ENCODE measurements at regions not wholly inside any gene's neighbourhood (a gene's known extent, or its start where the extent isn't known, plus 50 kb on each side); places are given as distances from the start of the nearest gene placed in this dataset.

- Histone ChIP-seq H3K27ac (ENCODE audit: low read depth in 1 of 2, low read length in 2 of 2) (no peak overlapping the region), H3K27me3 (ENCODE audit: control insufficient read depth in 4 of 4, insufficient read depth in 4 of 4, low read length in 3 of 4) (no peaks in the 10 kb centered on the region), H3K9ac (ENCODE audit: low read depth in 1 of 2, low read length in 2 of 2) (no peak overlapping the region), H3K4me1 (ENCODE audit: control insufficient read depth in 4 of 4, insufficient read depth in 4 of 4, low read length in 3 of 4) (no peaks in the 10 kb centered on the region), H3K36me3 (ENCODE audit: control insufficient read depth in 4 of 4, insufficient read depth in 3 of 4, low read depth in 1 of 4, low read length in 3 of 4) (no peaks in the 10 kb centered on the region), H3K4me3 (ENCODE audit: low read depth in 1 of 3, low read length in 3 of 3) (no peak overlapping the region), H3K9me3 (ENCODE audit: control insufficient read depth in 4 of 4, low read length in 3 of 4) (no peaks in the 10 kb centered on the region)
- TF ChIP-seq MAX (IDR thresholded peaks at IDR 0.05) (no peak), TAF1 (conservative IDR thresholded peaks at IDR 0.05) (no peak), RAD21 (IDR thresholded peaks at IDR 0.05) (no peak), EGR1 (IDR thresholded peaks at IDR 0.05; ENCODE audit: low read depth in 2 of 2) (no peak), HNF4A (conservative IDR thresholded peaks at IDR 0.05) (no peak), RXRA (IDR thresholded peaks at IDR 0.05) (no peak), ATF3 (IDR thresholded peaks at IDR 0.05) (no peak), FOXA1 (IDR thresholded peaks at IDR 0.05) (no peak), YY1 (IDR thresholded peaks at IDR 0.05) (no peak), HNF4G (IDR thresholded peaks at IDR 0.05) (no peak), CTCF (IDR thresholded peaks at IDR 0.05; ENCODE audit: low read depth, low read length, missing input control) (no peak), NR2F2 (IDR thresholded peaks at IDR 0.05) (no peak), JUND (IDR thresholded peaks at IDR 0.05) (no peak), FOXA2 (IDR thresholded peaks at IDR 0.05) (no peak), ZBTB33 (IDR thresholded peaks at IDR 0.05) (no peak), SP1 (IDR thresholded peaks at IDR 0.05) (no peak), REST (IDR thresholded peaks at IDR 0.05) (no peak), GABPA (IDR thresholded peaks at IDR 0.05 in 1 of 2, conservative IDR thresholded peaks at IDR 0.05 in 1 of 2) (no peak)
- DNase-seq (ENCODE audit: low spot score), result no peak
- 86% methylated on average over 3 of the region's 3 CpGs for WGBS
These were observed 99.4 kb upstream of the PKDCC start for GRCh38 chr2:41948397-41948763.
